ENCODE measurements at regions not wholly inside any gene's neighbourhood (a gene's known extent, or its start where the extent isn't known, plus 50 kb on each side); places are given as distances from the start of the nearest gene placed in this dataset.
"Not testable (repeated sequence)": the region's sequence is repeated elsewhere in the genome, so short reads cannot be mapped to it uniquely, and the experiment has no call there.

- no peak for DNase-seq
These were observed 206.2 kb upstream of the MYLIP start for GRCh38 chr6:15922510-15923250.

- no peak for DNase-seq
These were observed 207.6 kb upstream of the MYLIP start for GRCh38 chr6:15921243-15921642.

GRCh38 chr6:15916581-15916980 lies 212.3 kb upstream of the MYLIP start:
- no peak for DNase-seq

- no peak for DNase-seq
These were observed 213.2 kb upstream of the MYLIP start for GRCh38 chr6:15915508-15916178.

- DNase-seq: no peak
These were observed 214.3 kb upstream of the MYLIP start for GRCh38 chr6:15914553-15914952.

- no peak for DNase-seq
These were observed 215.3 kb upstream of the MYLIP start for GRCh38 chr6:15913573-15913972.

GRCh38 chr6:15912505-15913400 lies 216.1 kb upstream of the MYLIP start:
- DNase-seq: no peak

GRCh38 chr6:15911753-15912504 lies 217.0 kb upstream of the MYLIP start:
- DNase-seq: no peak

- DNase-seq: no peak
These were observed 219.4 kb upstream of the MYLIP start for GRCh38 chr6:15909290-15910070.

- no peak for DNase-seq
These were observed 220.0 kb upstream of the MYLIP start for GRCh38 chr6:15908871-15909270.

GRCh38 chr6:15907914-15908518 lies 220.9 kb upstream of the MYLIP start:
- DNase-seq: no peak

GRCh38 chr6:15907220-15907913 lies 221.5 kb upstream of the MYLIP start:
- not testable (repeated sequence) for DNase-seq

- no peak for DNase-seq
These were observed 222.4 kb upstream of the MYLIP start for GRCh38 chr6:15906420-15907016.

- no peak for DNase-seq
These were observed 223.1 kb upstream of the MYLIP start for GRCh38 chr6:15905488-15906419.

- DNase-seq: no peak
These were observed 224.1 kb upstream of the MYLIP start for GRCh38 chr6:15904651-15905376.

- DNase-seq: no peak
These were observed 227.5 kb upstream of the MYLIP start for GRCh38 chr6:15901141-15902115.

GRCh38 chr6:15898693-15899092 lies 230.2 kb upstream of the MYLIP start:
- no peak for DNase-seq

All from NCI-H1436 (cell line).